Hepatocyte (in vitro differentiated cells): ENCODE measurements at regions not wholly inside any gene's neighbourhood (a gene's known extent, or its start where the extent isn't known, plus 50 kb on each side); places are given as distances from the start of the nearest gene placed in this dataset.
A peak's percentile ranks its signal among the peaks of the same experiment; 100 is the strongest.

ENCODE experiments used
- DNase-seq: peaks from one replicate; pipeline ENCODE4 v3.0.0-alpha.2; 2016; ENCODE audit warnings: low spot score
- H2AFZ ChIP-seq: fragments of 200-600 bp; sonication (generic); 2 replicates; pipeline ENCODE4 v1.6.0; 2016; ENCODE audit warnings: antibody characterized with exemption, mild to moderate bottlenecking
- H3K27ac ChIP-seq: fragments of 200-600 bp; sonication (generic); 2 replicates; pipeline ENCODE4 v1.5.1; 2016; ENCODE audit warnings: mild to moderate bottlenecking
- H3K27me3 ChIP-seq: fragments of 200-600 bp; sonication (generic); 2 replicates; pipeline ENCODE4 v1.6.1; 2016
- H3K36me3 ChIP-seq: fragments of 200-600 bp; sonication (generic); replicated peaks from 2 replicates; pipeline ENCODE4 v1.5.1; 2016; ENCODE audit warnings: low read depth; ENCODE audit not compliant: insufficient read depth
- H3K4me1 ChIP-seq: fragments of 200-600 bp; sonication (generic); 2 replicates; pipeline ENCODE4 v1.5.1; 2016; ENCODE audit warnings: mild to moderate bottlenecking, moderate library complexity; ENCODE audit not compliant: insufficient read depth
- H3K4me2 ChIP-seq: fragments of 200-600 bp; sonication (generic); 2 replicates; pipeline ENCODE4 v1.6.0; 2016
- H3K4me3 ChIP-seq: fragments of 200-600 bp; sonication (generic); 2 replicates; pipeline ENCODE4 v1.5.1; 2016; ENCODE audit warnings: mild to moderate bottlenecking
- H3K79me2 ChIP-seq: fragments of 200-600 bp; sonication (generic); 2 replicates; pipeline ENCODE4 v1.6.0; 2017; ENCODE audit warnings: mild to moderate bottlenecking
- H3K9me2 ChIP-seq: fragments of 200-600 bp; sonication (generic); replicated peaks from 2 replicates; pipeline ENCODE4 v1.6.0; 2017; ENCODE audit warnings: mild to moderate bottlenecking; ENCODE audit not compliant: insufficient read depth
- H3K9me3 ChIP-seq: fragments of 200-600 bp; sonication (generic); 2 replicates; pipeline ENCODE4 v1.5.1; 2016; ENCODE audit warnings: low read depth, mild to moderate bottlenecking
- H4K20me1 ChIP-seq: fragments of 200-600 bp; sonication (generic); 2 replicates; pipeline ENCODE4 v1.6.0; 2016; ENCODE audit warnings: mild to moderate bottlenecking; ENCODE audit not compliant: insufficient read depth, poor library complexity, severe bottlenecking
- EZH2 ChIP-seq: fragments of 200-600 bp; sonication (generic); IDR thresholded peaks from 2 replicates; pipeline ENCODE4 v1.6.1; 2016; ENCODE audit warnings: antibody characterized with exemption, mild to moderate bottlenecking, borderline replicate concordance
- EZH2phosphoT487 ChIP-seq: fragments of 200-600 bp; sonication (generic); IDR thresholded peaks from one replicate; pipeline ENCODE4 v1.6.1; 2018; ENCODE audit warnings: antibody characterized with exemption, mild to moderate bottlenecking, low read depth, moderate library complexity; ENCODE audit not compliant: unreplicated experiment, severe bottlenecking
- WGBS: methylation state at CpG from one replicate; pipeline ENCODE4 v1.1.6; 2016; ENCODE audit warnings: low lambda C conversion rate; ENCODE audit errors: missing lambda C conversion rate; 5-methylcytosine and 5-hydroxymethylcytosine counted together
- TF ChIP-seq, protein P1 (sequence below): fragments of 200-600 bp; sonication (generic); IDR thresholded peaks from 2 replicates; pipeline ENCODE4 v1.5.1; 2016; ENCODE audit warnings: antibody characterized with exemption, mild to moderate bottlenecking; ENCODE audit not compliant: poor library complexity

DNA sequence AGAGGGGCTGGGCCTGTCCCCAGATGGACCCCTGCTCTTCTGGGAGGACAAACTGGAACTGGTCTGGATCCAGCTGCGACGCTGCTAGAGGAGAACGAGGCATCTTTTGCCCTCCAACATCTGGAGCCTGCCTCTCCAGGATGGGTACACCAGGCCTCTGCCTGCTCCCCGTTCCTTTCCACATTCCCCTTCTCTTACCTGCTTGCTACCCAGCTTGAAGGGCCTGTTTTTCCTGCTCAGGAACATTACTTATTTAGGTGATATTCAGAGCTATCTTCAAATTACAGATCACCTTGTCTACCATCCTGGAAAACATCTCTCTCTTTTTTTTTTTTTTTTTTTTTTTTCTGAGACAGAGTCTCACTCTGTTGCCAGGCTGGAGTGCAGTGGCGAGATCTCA lies 64.0 kb downstream of the CHRD start:
- no peak overlapping the region for H3K4me2 ChIP-seq
- no peaks in the 10 kb centered on the region for H3K9me2 ChIP-seq
- WGBS, result 85% methylated on average over 5 of the region's 5 CpGs
- H4K20me1 ChIP-seq, result no peaks in the 10 kb centered on the region
- H3K79me2 ChIP-seq, result no peaks in the 10 kb centered on the region
- H3K27ac ChIP-seq, result peak overlapping the region; percentile 60
- no peak overlapping the region for H3K4me3 ChIP-seq
- no peaks in the 10 kb centered on the region for H3K36me3 ChIP-seq
- H3K9me3 ChIP-seq, result no peaks in the 10 kb centered on the region
- TF ChIP-seq EZH2phosphoT487 (no peak), EZH2 (no peak)
- TF ChIP-seq, protein P1, sequence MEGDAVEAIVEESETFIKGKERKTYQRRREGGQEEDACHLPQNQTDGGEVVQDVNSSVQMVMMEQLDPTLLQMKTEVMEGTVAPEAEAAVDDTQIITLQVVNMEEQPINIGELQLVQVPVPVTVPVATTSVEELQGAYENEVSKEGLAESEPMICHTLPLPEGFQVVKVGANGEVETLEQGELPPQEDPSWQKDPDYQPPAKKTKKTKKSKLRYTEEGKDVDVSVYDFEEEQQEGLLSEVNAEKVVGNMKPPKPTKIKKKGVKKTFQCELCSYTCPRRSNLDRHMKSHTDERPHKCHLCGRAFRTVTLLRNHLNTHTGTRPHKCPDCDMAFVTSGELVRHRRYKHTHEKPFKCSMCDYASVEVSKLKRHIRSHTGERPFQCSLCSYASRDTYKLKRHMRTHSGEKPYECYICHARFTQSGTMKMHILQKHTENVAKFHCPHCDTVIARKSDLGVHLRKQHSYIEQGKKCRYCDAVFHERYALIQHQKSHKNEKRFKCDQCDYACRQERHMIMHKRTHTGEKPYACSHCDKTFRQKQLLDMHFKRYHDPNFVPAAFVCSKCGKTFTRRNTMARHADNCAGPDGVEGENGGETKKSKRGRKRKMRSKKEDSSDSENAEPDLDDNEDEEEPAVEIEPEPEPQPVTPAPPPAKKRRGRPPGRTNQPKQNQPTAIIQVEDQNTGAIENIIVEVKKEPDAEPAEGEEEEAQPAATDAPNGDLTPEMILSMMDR, result no peak
- H3K4me1 ChIP-seq, result peaks cover 4% of the 10 kb centered on the region
- no peak for DNase-seq
- no peak overlapping the region for H2AFZ ChIP-seq
- no peaks in the 10 kb centered on the region for H3K27me3 ChIP-seq

DNA sequence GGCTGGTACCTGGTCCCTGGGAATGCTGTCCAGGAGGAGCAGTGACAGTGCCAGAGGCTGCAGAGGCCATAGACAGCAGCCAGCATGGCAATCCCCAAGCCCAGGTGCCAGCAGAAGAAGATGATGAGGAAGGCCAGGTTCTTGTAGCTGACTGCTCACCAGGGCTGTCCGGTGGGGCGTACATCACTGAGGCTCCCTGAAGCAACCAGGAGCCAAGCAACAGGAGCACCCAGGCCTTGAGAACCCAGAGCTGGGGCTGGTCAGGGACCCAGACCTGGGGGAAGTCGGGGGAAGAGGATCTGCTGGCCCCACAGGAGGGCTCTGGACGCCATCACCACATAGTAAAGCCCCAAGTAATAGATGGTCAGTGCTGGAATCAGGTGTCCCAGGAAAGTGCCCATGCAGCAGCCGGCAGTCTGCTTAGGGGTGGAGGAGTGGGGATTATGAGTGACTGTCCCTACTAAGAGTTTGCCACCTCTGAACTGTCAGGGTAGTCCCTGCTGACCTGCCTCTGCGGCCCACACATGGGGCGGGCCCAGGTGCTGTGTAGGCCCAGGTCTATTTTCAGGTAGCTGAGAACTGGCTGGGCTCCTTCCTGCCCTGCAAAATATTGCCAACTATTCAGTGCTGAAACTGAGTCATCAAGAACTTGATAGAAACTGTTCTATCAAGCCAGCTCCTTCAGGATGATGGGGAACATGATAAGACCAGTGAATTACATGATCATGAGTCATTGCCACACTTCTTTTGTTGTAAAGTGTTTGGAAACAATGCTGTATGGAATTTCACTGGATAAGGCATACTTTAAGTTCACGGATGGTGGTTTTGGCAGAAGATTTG lies 68.7 kb downstream of the CHRD start:
- DNase-seq, result peak; percentile 31
- H3K4me2 ChIP-seq, result no peak overlapping the region
- WGBS, result 86% methylated on average over 8 of the region's 8 CpGs
- no peak overlapping the region for H3K27ac ChIP-seq
- no peaks in the 10 kb centered on the region for H3K9me2 ChIP-seq
- no peak overlapping the region for H2AFZ ChIP-seq
- no peaks in the 10 kb centered on the region for H3K36me3 ChIP-seq
- H3K27me3 ChIP-seq, result no peaks in the 10 kb centered on the region
- no peaks in the 10 kb centered on the region for H3K79me2 ChIP-seq
- H3K9me3 ChIP-seq, result no peaks in the 10 kb centered on the region
- TF ChIP-seq EZH2 (no peak), EZH2phosphoT487 (no peak)
- TF ChIP-seq, protein P1, result no peak
- no peaks in the 10 kb centered on the region for H3K4me1 ChIP-seq
- no peak overlapping the region for H3K4me3 ChIP-seq
- no peaks in the 10 kb centered on the region for H4K20me1 ChIP-seq

DNA sequence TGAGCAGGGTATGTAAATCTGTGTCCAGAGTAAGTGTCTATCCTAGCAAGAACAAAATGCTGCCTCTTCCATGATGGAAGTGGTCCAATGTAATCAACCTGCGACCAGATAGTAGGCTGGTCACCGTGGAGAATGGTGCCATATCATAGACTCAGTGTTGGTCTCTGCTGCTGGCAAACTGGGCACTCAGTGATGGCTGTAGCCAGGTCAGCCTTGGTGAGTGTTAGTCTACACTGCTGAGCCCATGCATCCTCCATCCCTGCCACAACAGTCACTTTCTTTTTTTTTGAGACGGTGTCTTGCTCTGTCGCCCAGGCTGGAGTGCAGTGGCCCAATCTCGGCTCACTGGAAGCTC lies 69.3 kb downstream of the CHRD start:
- no peak overlapping the region for H3K4me2 ChIP-seq
- H3K4me3 ChIP-seq, result no peak overlapping the region
- no peak overlapping the region for H3K27ac ChIP-seq
- no peaks in the 10 kb centered on the region for H3K79me2 ChIP-seq
- 97% methylated on average over 5 of the region's 5 CpGs for WGBS
- DNase-seq, result no peak
- no peaks in the 10 kb centered on the region for H3K9me2 ChIP-seq
- H3K36me3 ChIP-seq, result no peaks in the 10 kb centered on the region
- TF ChIP-seq, protein P1, result no peak
- TF ChIP-seq EZH2, result no peak
- TF ChIP-seq EZH2phosphoT487, result no peak
- no peaks in the 10 kb centered on the region for H4K20me1 ChIP-seq
- no peak overlapping the region for H2AFZ ChIP-seq
- no peaks in the 10 kb centered on the region for H3K4me1 ChIP-seq
- H3K27me3 ChIP-seq, result no peaks in the 10 kb centered on the region
- H3K9me3 ChIP-seq, result no peaks in the 10 kb centered on the region
